DOHH2 (cell line): ENCODE measurements at regions not wholly inside any gene's neighbourhood (a gene's known extent, or its start where the extent isn't known, plus 50 kb on each side); places are given as distances from the start of the nearest gene placed in this dataset.

ENCODE experiments used
- H3F3A ChIP-seq: fragments of 200-600 bp; sonication (generic), shearing (Covaris generic); 2 replicates; pipeline ENCODE4 v1.6.0; 2016; ENCODE audit warnings: antibody characterized with exemption, mild to moderate bottlenecking; ENCODE audit not compliant: control insufficient read depth, insufficient read depth
- H3K27ac ChIP-seq: fragments of 200-600 bp; sonication (generic); 2 replicates; pipeline ENCODE4 v1.5.1; 2014; ENCODE audit warnings: low read depth, mild to moderate bottlenecking, low read length, moderate library complexity
- H3K27me3 ChIP-seq: fragments of 200-600 bp; sonication (generic); 2 replicates; pipeline ENCODE4 v1.6.1; 2014; ENCODE audit warnings: mild to moderate bottlenecking, low read length, mixed read lengths; ENCODE audit not compliant: control insufficient read depth
- H3K36me3 ChIP-seq: fragments of 200-600 bp; sonication (generic); 2 replicates; pipeline ENCODE4 v1.6.1; 2014; ENCODE audit warnings: mild to moderate bottlenecking, low read length, moderate library complexity, mixed read lengths; ENCODE audit not compliant: control insufficient read depth
- H3K4me1 ChIP-seq: fragments of 200-600 bp; sonication (generic); 2 replicates; pipeline ENCODE4 v1.6.1; 2014; ENCODE audit warnings: mild to moderate bottlenecking, low read length, mixed read lengths; ENCODE audit not compliant: control insufficient read depth
- H3K4me2 ChIP-seq: fragments of 200-600 bp; sonication (generic); 2 replicates; pipeline ENCODE4 v1.6.0; 2014; ENCODE audit warnings: mild to moderate bottlenecking, low read length, moderate library complexity
- H3K4me3 ChIP-seq: fragments of 200-600 bp; sonication (generic); 2 replicates; pipeline ENCODE4 v1.5.1; 2014; ENCODE audit warnings: mild to moderate bottlenecking, low read length, mixed read lengths
- H3K79me2 ChIP-seq: fragments of 200-600 bp; sonication (generic); 2 replicates; pipeline ENCODE4 v1.6.1; 2014; ENCODE audit warnings: mild to moderate bottlenecking, low read length, mixed read lengths; ENCODE audit not compliant: control insufficient read depth
- H3K9me2 ChIP-seq: fragments of 200-600 bp; sonication (generic); replicated peaks from 2 replicates; pipeline ENCODE4 v1.6.1; 2014; ENCODE audit warnings: mild to moderate bottlenecking, low read length, mixed read lengths; ENCODE audit not compliant: control insufficient read depth
- H3K9me3 ChIP-seq: fragments of 200-600 bp; sonication (generic); 2 replicates; pipeline ENCODE4 v1.6.1; 2014; ENCODE audit warnings: antibody characterized with exemption, low read length, mixed read lengths; ENCODE audit not compliant: control insufficient read depth, insufficient read depth
- H4K20me1 ChIP-seq: fragments of 200-600 bp; sonication (generic); 2 replicates; pipeline ENCODE4 v1.6.0; 2014; ENCODE audit warnings: low read depth, mild to moderate bottlenecking, antibody characterized with exemption, low read length, moderate library complexity; ENCODE audit not compliant: control insufficient read depth, insufficient read depth
- EZH2phosphoT487 ChIP-seq: fragments of 200-600 bp; sonication (generic); IDR thresholded peaks from 2 replicates; pipeline ENCODE4 v1.6.1; 2017; ENCODE audit warnings: borderline replicate concordance, mild to moderate bottlenecking, antibody characterized with exemption, low read length, moderate library complexity, mixed read lengths
- TF ChIP-seq, protein P1 (sequence below): fragments of 200-600 bp; sonication (generic); IDR thresholded peaks from one replicate; pipeline ENCODE4 v1.5.1; 2014; ENCODE audit warnings: antibody characterized with exemption, mild to moderate bottlenecking, low read depth, low read length; ENCODE audit not compliant: poor library complexity, severe bottlenecking

DNA sequence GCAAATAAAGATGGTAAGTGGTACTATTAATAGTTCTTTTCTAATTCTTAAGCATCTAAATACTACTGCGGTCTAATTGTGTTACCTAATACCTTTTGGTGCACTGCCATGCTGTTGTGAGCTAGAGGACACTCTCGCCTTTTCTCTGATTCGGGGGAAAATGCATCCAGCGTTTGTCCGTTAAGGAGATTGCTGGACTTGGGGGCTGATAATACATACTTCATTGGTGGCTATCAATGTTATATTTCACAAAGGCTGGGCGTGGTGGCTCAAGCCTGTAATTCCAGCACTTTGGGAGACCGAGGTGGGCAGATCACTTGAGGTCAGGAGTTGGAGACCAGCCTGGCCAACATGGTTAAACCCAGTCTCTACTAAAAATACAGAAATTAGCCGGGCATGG lies 141.7 kb upstream of the TWIST2 start:
- no peak overlapping the region for H3K4me2 ChIP-seq
- no peak overlapping the region for H3K27ac ChIP-seq
- no peaks in the 10 kb centered on the region for H3F3A ChIP-seq
- no peaks in the 10 kb centered on the region for H3K79me2 ChIP-seq
- TF ChIP-seq EZH2phosphoT487 = no peak
- TF ChIP-seq, protein P1, sequence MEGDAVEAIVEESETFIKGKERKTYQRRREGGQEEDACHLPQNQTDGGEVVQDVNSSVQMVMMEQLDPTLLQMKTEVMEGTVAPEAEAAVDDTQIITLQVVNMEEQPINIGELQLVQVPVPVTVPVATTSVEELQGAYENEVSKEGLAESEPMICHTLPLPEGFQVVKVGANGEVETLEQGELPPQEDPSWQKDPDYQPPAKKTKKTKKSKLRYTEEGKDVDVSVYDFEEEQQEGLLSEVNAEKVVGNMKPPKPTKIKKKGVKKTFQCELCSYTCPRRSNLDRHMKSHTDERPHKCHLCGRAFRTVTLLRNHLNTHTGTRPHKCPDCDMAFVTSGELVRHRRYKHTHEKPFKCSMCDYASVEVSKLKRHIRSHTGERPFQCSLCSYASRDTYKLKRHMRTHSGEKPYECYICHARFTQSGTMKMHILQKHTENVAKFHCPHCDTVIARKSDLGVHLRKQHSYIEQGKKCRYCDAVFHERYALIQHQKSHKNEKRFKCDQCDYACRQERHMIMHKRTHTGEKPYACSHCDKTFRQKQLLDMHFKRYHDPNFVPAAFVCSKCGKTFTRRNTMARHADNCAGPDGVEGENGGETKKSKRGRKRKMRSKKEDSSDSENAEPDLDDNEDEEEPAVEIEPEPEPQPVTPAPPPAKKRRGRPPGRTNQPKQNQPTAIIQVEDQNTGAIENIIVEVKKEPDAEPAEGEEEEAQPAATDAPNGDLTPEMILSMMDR = no peak
- H3K9me2 ChIP-seq = no peaks in the 10 kb centered on the region
- no peaks in the 10 kb centered on the region for H3K36me3 ChIP-seq
- H3K27me3 ChIP-seq = no peaks in the 10 kb centered on the region
- H3K4me3 ChIP-seq = no peak overlapping the region
- no peaks in the 10 kb centered on the region for H4K20me1 ChIP-seq
- no peaks in the 10 kb centered on the region for H3K4me1 ChIP-seq
- no peaks in the 10 kb centered on the region for H3K9me3 ChIP-seq

DNA sequence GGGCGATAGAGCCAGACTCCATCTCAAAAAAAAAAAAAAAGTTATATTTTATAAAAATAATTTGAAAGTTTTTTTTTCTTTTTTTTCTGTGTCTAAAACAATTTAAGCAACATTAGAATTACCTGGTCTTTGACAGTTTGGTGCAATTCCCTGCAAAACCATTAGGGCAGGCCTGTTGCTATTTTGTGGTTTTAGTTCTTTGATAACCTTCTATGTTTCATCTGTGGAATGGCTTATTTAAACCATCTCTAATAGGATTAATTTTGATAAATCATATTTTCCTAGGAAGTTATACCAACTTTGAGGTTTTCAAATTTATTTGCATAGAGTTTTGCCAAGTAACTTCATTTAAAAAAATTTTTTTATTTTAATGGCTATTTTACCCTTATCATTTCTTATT lies 141.2 kb upstream of the TWIST2 start:
- TF ChIP-seq EZH2phosphoT487 = no peak
- TF ChIP-seq, protein P1 = no peak
- H3K9me2 ChIP-seq = no peaks in the 10 kb centered on the region
- H3K9me3 ChIP-seq = no peaks in the 10 kb centered on the region
- no peaks in the 10 kb centered on the region for H3K27me3 ChIP-seq
- H3K79me2 ChIP-seq = no peaks in the 10 kb centered on the region
- H3K4me1 ChIP-seq = no peaks in the 10 kb centered on the region
- no peak overlapping the region for H3K4me2 ChIP-seq
- H3K27ac ChIP-seq = no peak overlapping the region
- no peaks in the 10 kb centered on the region for H4K20me1 ChIP-seq
- no peaks in the 10 kb centered on the region for H3F3A ChIP-seq
- H3K4me3 ChIP-seq = no peak overlapping the region
- H3K36me3 ChIP-seq = no peaks in the 10 kb centered on the region

DNA sequence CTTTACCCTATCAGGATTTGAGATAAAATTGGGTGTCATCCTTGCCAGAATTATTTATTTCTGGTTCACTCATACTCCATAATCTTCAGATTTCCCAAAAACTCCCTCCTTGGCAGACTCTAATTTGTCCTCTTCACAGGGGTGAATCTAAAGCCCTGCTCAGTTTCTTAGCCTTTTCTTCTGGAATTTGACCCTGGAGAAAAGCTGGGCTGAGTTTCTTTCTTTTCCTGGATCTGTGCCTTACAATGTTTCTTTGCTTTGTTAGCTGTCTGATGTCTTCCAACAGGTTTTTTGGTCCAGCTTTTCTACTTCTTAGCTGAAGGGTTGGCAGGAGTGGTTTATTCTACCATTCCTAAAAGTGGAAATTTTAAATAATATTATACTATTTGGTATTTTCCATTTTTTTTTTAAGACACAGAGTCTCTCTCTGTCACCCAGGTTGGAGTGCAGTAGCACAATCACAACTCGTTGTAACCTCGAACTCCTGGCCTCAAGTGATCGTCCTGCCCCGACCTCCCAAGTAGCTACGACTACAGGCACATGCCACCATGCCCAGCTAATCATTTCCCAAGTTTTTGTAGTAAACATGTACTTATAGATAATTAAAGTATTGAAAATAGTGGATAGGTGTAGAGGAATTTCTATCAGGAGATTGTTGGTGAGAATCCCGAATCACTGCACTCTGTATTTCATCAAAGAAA lies 138.4 kb upstream of the TWIST2 start:
- no peak overlapping the region for H3K4me2 ChIP-seq
- H3K27me3 ChIP-seq = no peaks in the 10 kb centered on the region
- no peaks in the 10 kb centered on the region for H3K36me3 ChIP-seq
- no peaks in the 10 kb centered on the region for H3K79me2 ChIP-seq
- H3K9me2 ChIP-seq = no peaks in the 10 kb centered on the region
- no peaks in the 10 kb centered on the region for H4K20me1 ChIP-seq
- no peaks in the 10 kb centered on the region for H3K9me3 ChIP-seq
- H3K27ac ChIP-seq = no peak overlapping the region
- H3F3A ChIP-seq = no peaks in the 10 kb centered on the region
- TF ChIP-seq EZH2phosphoT487 = no peak
- TF ChIP-seq, protein P1 = no peak
- no peak overlapping the region for H3K4me3 ChIP-seq
- no peaks in the 10 kb centered on the region for H3K4me1 ChIP-seq
